PC-9 (cell line): ENCODE measurements at regions not wholly inside any gene's neighbourhood (a gene's known extent, or its start where the extent isn't known, plus 50 kb on each side); places are given as distances from the start of the nearest gene placed in this dataset.

ENCODE experiments used
- CTCF ChIP-seq: fragments of 200-600 bp; sonication (generic); conservative IDR thresholded peaks from 2 replicates; pipeline ENCODE4 v1.6.1; 2017; ENCODE audit warnings: mixed run types, antibody characterized with exemption, mild to moderate bottlenecking, moderate library complexity
- EZH2 ChIP-seq: fragments of 200-600 bp; sonication (generic); IDR thresholded peaks from 2 replicates; pipeline ENCODE4 v1.8.0; 2017; ENCODE audit warnings: antibody characterized with exemption, low read depth

DNA sequence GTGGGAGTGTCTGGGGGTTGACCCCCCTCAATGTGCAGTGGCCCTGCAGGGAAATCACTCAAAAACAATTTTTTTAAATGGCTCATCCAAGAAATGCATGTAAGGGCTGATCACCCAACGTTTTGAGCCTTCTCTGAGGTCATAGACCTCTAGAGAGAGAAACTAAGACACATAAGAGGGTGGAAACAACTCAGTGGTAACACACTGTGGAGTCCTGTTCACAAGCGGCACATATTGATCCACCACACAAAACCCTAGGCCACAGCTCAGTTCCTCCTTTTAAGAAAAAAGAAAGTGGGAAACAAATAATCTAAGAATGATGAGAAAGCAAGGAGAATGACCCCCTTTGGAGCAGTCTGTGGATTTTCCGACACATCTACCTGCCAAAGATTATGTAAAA, 83.0 kb upstream of the METAP2 start:
- TF ChIP-seq CTCF (no peak), EZH2 (no peak)
